BLaER1 (cell line): ENCODE measurements at regions not wholly inside any gene's neighbourhood (a gene's known extent, or its start where the extent isn't known, plus 50 kb on each side); places are given as distances from the start of the nearest gene placed in this dataset.

Source experiments
- H3K27ac ChIP-seq: shearing (Covaris generic); formaldehyde crosslinking; 2 replicates; pipeline ENCODE4 v1.8.1; 2022
- H3K27me3 ChIP-seq: shearing (Covaris generic); formaldehyde crosslinking; 2 replicates; pipeline ENCODE4 v1.8.1; 2022
- H3K36me3 ChIP-seq: shearing (Covaris generic); formaldehyde crosslinking; 2 replicates; pipeline ENCODE4 v1.8.1; 2022
- H3K4me1 ChIP-seq: shearing (Covaris generic); formaldehyde crosslinking; 2 replicates; pipeline ENCODE4 v1.8.1; 2022
- H3K4me2 ChIP-seq: shearing (Covaris generic); formaldehyde crosslinking; 2 replicates; pipeline ENCODE4 v1.8.1; 2022
- H3K4me3 ChIP-seq: shearing (Covaris generic); formaldehyde crosslinking; 2 replicates; pipeline ENCODE4 v1.8.1; 2022
- H3K9ac ChIP-seq: shearing (Covaris generic); formaldehyde crosslinking; 2 replicates; pipeline ENCODE4 v1.8.1; 2022
- H3K9me3 ChIP-seq: shearing (Covaris generic); formaldehyde crosslinking; 2 replicates; pipeline ENCODE4 v1.8.1; 2022
- H4K20me1 ChIP-seq: shearing (Covaris generic); formaldehyde crosslinking; 2 replicates; pipeline ENCODE4 v1.8.1; 2022
- Cebpa-rat ChIP-seq: shearing (Covaris generic); IDR thresholded peaks from 2 replicates; pipeline ENCODE4 v1.8.1; 2022

- peaks cover 4% of the 10 kb centered on the region for H3K4me1 ChIP-seq
- peaks cover 4% of the 10 kb centered on the region; the same call in 1 of the 2 replicates for H4K20me1 ChIP-seq
- no peak overlapping the region for H3K27ac ChIP-seq
- H3K9ac ChIP-seq: no peak overlapping the region
- no peak overlapping the region for H3K4me3 ChIP-seq
- H3K36me3 ChIP-seq: no peaks in the 10 kb centered on the region
- H3K9me3 ChIP-seq: no peaks in the 10 kb centered on the region
- no peaks in the 10 kb centered on the region for H3K27me3 ChIP-seq
- TF ChIP-seq Cebpa-rat: no peak
- H3K4me2 ChIP-seq: no peak overlapping the region
These were observed 98.6 kb upstream of the PRR20G start for GRCh38 chr3:127386490-127386889.

GRCh38 chr3:127385540-127385870, 97.7 kb upstream of the PRR20G start:
- Histone ChIP-seq H3K9me3 (0 out of 2 replicates have a peak, but pooled peaks cover 7% of the 10 kb centered on the region), H3K4me3 (no peak overlapping the region), H4K20me1 (no peaks in the 10 kb centered on the region), H3K4me1 (no peaks in the 10 kb centered on the region), H3K36me3 (no peaks in the 10 kb centered on the region), H3K27me3 (no peaks in the 10 kb centered on the region), H3K9ac (no peak overlapping the region), H3K27ac (no peak overlapping the region), H3K4me2 (no peak overlapping the region)
- TF ChIP-seq Cebpa-rat: no peak

- Histone ChIP-seq H3K9ac (no peak overlapping the region), H4K20me1 (no peaks in the 10 kb centered on the region), H3K9me3 (0 out of 2 replicates have a peak, but pooled peaks cover 7% of the 10 kb centered on the region), H3K36me3 (no peaks in the 10 kb centered on the region), H3K4me1 (no peaks in the 10 kb centered on the region), H3K4me2 (no peak overlapping the region), H3K27me3 (no peaks in the 10 kb centered on the region), H3K4me3 (no peak overlapping the region), H3K27ac (no peak overlapping the region)
- no peak for TF ChIP-seq Cebpa-rat
These were observed 97.1 kb upstream of the PRR20G start for GRCh38 chr3:127384717-127385539.

- H4K20me1 ChIP-seq: no peaks in the 10 kb centered on the region
- H3K9me3 ChIP-seq: 0 out of 2 replicates have a peak, but pooled peaks cover 7% of the 10 kb centered on the region
- H3K4me1 ChIP-seq: no peaks in the 10 kb centered on the region
- no peak overlapping the region for H3K27ac ChIP-seq
- no peak overlapping the region for H3K4me3 ChIP-seq
- no peak for TF ChIP-seq Cebpa-rat
- no peaks in the 10 kb centered on the region for H3K36me3 ChIP-seq
- no peak overlapping the region for H3K4me2 ChIP-seq
- no peak overlapping the region for H3K9ac ChIP-seq
- no peaks in the 10 kb centered on the region for H3K27me3 ChIP-seq
These were observed 95.9 kb upstream of the PRR20G start for GRCh38 chr3:127383656-127384179.

GRCh38 chr3:127377801-127378655, 90.2 kb upstream of the PRR20G start:
- Histone ChIP-seq H3K27ac (no peak overlapping the region), H3K4me1 (no peaks in the 10 kb centered on the region), H3K4me3 (no peak overlapping the region), H4K20me1 (no peaks in the 10 kb centered on the region), H3K9ac (no peak overlapping the region), H3K4me2 (no peak overlapping the region), H3K9me3 (0 out of 2 replicates have a peak, but pooled peaks cover 7% of the 10 kb centered on the region), H3K36me3 (no peaks in the 10 kb centered on the region), H3K27me3 (no peaks in the 10 kb centered on the region)
- TF ChIP-seq Cebpa-rat: no peak

GRCh38 chr3:127375151-127375930, 87.5 kb upstream of the PRR20G start:
- Histone ChIP-seq H3K4me3 (no peak overlapping the region), H3K27ac (no peak overlapping the region), H3K4me2 (no peak overlapping the region), H3K9ac (no peak overlapping the region), H3K27me3 (no peaks in the 10 kb centered on the region), H4K20me1 (no peaks in the 10 kb centered on the region), H3K4me1 (0 out of 2 replicates have a peak, but pooled peaks cover 3% of the 10 kb centered on the region), H3K36me3 (no peaks in the 10 kb centered on the region), H3K9me3 (no peaks in the 10 kb centered on the region)
- no peak for TF ChIP-seq Cebpa-rat

GRCh38 chr3:127374086-127375010, 86.5 kb upstream of the PRR20G start:
- no peak overlapping the region for H3K4me3 ChIP-seq
- H3K9me3 ChIP-seq: no peaks in the 10 kb centered on the region
- H3K36me3 ChIP-seq: no peaks in the 10 kb centered on the region
- no peaks in the 10 kb centered on the region for H3K27me3 ChIP-seq
- no peak for TF ChIP-seq Cebpa-rat
- H3K4me1 ChIP-seq: 0 out of 2 replicates have a peak, but pooled peaks cover 3% of the 10 kb centered on the region
- no peaks in the 10 kb centered on the region for H4K20me1 ChIP-seq
- H3K9ac ChIP-seq: no peak overlapping the region
- H3K27ac ChIP-seq: no peak overlapping the region
- no peak overlapping the region for H3K4me2 ChIP-seq

- Histone ChIP-seq H3K27ac (no peak overlapping the region), H4K20me1 (no peaks in the 10 kb centered on the region), H3K4me1 (0 out of 2 replicates have a peak, but pooled peaks cover 3% of the 10 kb centered on the region), H3K36me3 (no peaks in the 10 kb centered on the region), H3K9me3 (no peaks in the 10 kb centered on the region), H3K4me3 (no peak overlapping the region), H3K27me3 (no peaks in the 10 kb centered on the region), H3K9ac (no peak overlapping the region), H3K4me2 (no peak overlapping the region)
- TF ChIP-seq Cebpa-rat: no peak
These were observed 85.7 kb upstream of the PRR20G start for GRCh38 chr3:127373441-127374085.
